Colonic mucosa (tissue), 4 donors: ENCODE measurements at regions not wholly inside any gene's neighbourhood (a gene's known extent, or its start where the extent isn't known, plus 50 kb on each side); places are given as distances from the start of the nearest gene placed in this dataset.

Source experiments
- DNase-seq: peaks from one replicate; pipeline ENCODE4 v3.0.0-alpha.2; 2020
- H3K27ac ChIP-seq: fragments of 200-600 bp; one replicate; pipeline ENCODE4 v1.8.0; 2021
- H3K27me3 ChIP-seq: fragments of 200-600 bp; one replicate; pipeline ENCODE4 v1.8.0; 2021
- H3K36me3 ChIP-seq: fragments of 200-600 bp; one replicate; pipeline ENCODE4 v1.8.0; 2021
- H3K4me1 ChIP-seq: fragments of 200-600 bp; one replicate; pipeline ENCODE4 v1.8.0; 2021; ENCODE audit warnings: mild to moderate bottlenecking
- H3K4me3 ChIP-seq: fragments of 200-600 bp; one replicate; pipeline ENCODE4 v1.8.0; 2021
- H3K9ac ChIP-seq, 2 donors: one replicate each; pipeline ENCODE4 v1.7.0; 2013; ENCODE audit warnings: control low read depth in 2 of 2, low read depth in 2 of 2, low read length in 2 of 2
- H3K9me3 ChIP-seq: fragments of 200-600 bp; one replicate; pipeline ENCODE4 v1.8.0; 2021
- CTCF ChIP-seq: fragments of 200-600 bp; IDR thresholded peaks from one replicate; pipeline ENCODE4 v1.8.0; 2022; ENCODE audit warnings: antibody characterized with exemption, mild to moderate bottlenecking
- intact Hi-C: fragments of 100-400 bp; cut with DNase I; formaldehyde crosslinking; loops from one replicate; pipeline ENCODE4 v1.14.1; 2022
- donor health status: healthy.
- donor health status: DM: no; HTN: no; CAD: no.
- donor health status: DM: no; HTN: no; CAD: no.

- Histone ChIP-seq H3K4me3 (peak overlapping the region; percentile 9), H3K9ac (no peak overlapping the region), H3K27me3 (peaks cover 47% of the 10 kb centered on the region), H3K4me1 (no peaks in the 10 kb centered on the region), H3K9me3 (no peaks in the 10 kb centered on the region), H3K36me3 (no peaks in the 10 kb centered on the region), H3K27ac (no peak overlapping the region)
- intact Hi-C loops: no loop called here
- peak; percentile 29 for DNase-seq
- no peak for TF ChIP-seq CTCF
Observed at GRCh38 chr11:19344661-19345518, 104.1 kb upstream of the E2F8 start.

GRCh38 chr11:19342036-19342435, 101.3 kb upstream of the E2F8 start:
- Histone ChIP-seq H3K9me3 (no peaks in the 10 kb centered on the region), H3K4me1 (no peaks in the 10 kb centered on the region), H3K36me3 (no peaks in the 10 kb centered on the region), H3K4me3 (no peak overlapping the region), H3K27ac (no peak overlapping the region), H3K9ac (no peak overlapping the region), H3K27me3 (peaks cover 38% of the 10 kb centered on the region)
- intact Hi-C loops: no loop called here
- no peak for TF ChIP-seq CTCF
- DNase-seq: no peak

DNA sequence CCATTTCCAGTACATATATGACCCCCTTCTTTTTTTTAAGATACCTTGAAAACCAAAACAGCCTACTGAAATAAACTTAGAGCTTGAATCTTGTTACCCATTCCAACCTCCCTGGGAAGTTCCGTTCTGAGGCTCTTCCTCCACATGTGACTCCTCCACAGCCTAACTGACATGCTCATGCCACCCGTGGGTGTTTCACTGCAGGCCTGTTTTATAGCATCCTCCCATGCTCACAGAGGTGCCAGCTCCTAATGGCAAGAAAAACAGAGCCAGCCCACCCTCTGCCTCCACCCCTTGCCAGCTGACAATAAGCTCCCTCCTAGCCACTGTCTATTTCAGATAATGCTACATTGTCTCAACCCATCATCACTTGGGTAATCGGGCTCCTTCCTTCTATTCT, 97.6 kb upstream of the E2F8 start:
- H3K9ac ChIP-seq: no peak overlapping the region
- no peaks in the 10 kb centered on the region for H3K9me3 ChIP-seq
- no peak for DNase-seq
- peaks cover 5% of the 10 kb centered on the region for H3K27me3 ChIP-seq
- no peaks in the 10 kb centered on the region for H3K4me1 ChIP-seq
- H3K4me3 ChIP-seq: no peak overlapping the region
- H3K27ac ChIP-seq: no peak overlapping the region
- H3K36me3 ChIP-seq: no peaks in the 10 kb centered on the region
- TF ChIP-seq CTCF: no peak
- intact Hi-C loops: no loop called here

DNA sequence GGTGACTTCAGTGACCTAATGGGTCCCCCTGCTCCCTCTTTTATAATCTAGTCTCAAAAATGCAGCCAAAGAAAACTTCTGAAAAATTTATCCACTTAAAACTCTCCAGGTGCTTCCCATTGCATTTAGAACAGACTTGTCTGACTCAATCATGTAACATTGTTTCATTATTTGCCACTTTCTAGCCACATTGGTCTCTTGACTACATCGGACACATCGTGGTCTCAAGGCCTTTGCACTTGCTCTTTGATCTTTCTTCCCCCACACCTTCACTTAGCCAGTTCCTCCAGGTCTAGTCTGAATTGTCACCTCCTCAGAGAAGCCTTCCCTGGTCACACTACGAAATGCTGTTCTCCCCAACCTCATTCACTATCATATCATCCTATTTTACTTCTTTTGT, 97.0 kb upstream of the E2F8 start:
- TF ChIP-seq CTCF: no peak
- Histone ChIP-seq H3K4me1 (no peaks in the 10 kb centered on the region), H3K27me3 (peaks cover 5% of the 10 kb centered on the region), H3K9me3 (no peaks in the 10 kb centered on the region), H3K9ac (no peak overlapping the region), H3K36me3 (no peaks in the 10 kb centered on the region), H3K4me3 (no peak overlapping the region), H3K27ac (no peak overlapping the region)
- intact Hi-C loops: no loop called here
- no peak for DNase-seq

DNA sequence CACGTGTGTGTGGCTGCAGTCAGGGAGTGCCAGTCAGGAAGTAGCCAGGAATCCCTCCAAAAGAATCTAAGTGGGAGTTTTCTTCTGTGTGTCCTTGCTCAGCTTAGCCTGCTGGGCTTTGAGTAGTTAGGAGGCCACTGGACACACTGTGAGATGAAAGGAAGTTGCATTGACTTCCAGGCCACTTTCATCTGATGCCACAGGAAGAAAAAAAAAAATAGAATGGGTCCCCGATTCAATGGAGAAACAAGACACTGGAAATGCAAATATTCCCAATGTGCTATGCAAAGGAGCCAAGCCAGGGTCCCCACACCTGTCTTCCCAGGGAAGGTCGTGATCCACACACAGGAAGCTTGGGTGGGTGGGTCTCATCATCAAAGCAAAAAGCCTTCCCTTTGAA, 95.6 kb upstream of the E2F8 start:
- no peaks in the 10 kb centered on the region for H3K4me1 ChIP-seq
- no peak overlapping the region for H3K9ac ChIP-seq
- no peak overlapping the region for H3K27ac ChIP-seq
- DNase-seq: no peak
- no peak for TF ChIP-seq CTCF
- H3K36me3 ChIP-seq: no peaks in the 10 kb centered on the region
- intact Hi-C loops: no loop called here
- peaks cover 5% of the 10 kb centered on the region for H3K27me3 ChIP-seq
- H3K4me3 ChIP-seq: no peak overlapping the region
- H3K9me3 ChIP-seq: no peaks in the 10 kb centered on the region
